KBM-7 (cell line): ENCODE measurements at regions not wholly inside any gene's neighbourhood (a gene's known extent, or its start where the extent isn't known, plus 50 kb on each side); places are given as distances from the start of the nearest gene placed in this dataset.

Source experiments
- DNase-seq: peaks from one replicate; pipeline ENCODE4 v3.0.0-alpha.2; 2015
- in situ Hi-C: fragments of 300-500 bp; cut with MboI; formaldehyde crosslinking; loops from 2 replicates; pipeline ENCODE4 v1.14.3; 2020; ENCODE audit warnings: low sequenced_read_pairs, low pct_unique_long_range_greater_than_20kb, mixed read lengths

DNA sequence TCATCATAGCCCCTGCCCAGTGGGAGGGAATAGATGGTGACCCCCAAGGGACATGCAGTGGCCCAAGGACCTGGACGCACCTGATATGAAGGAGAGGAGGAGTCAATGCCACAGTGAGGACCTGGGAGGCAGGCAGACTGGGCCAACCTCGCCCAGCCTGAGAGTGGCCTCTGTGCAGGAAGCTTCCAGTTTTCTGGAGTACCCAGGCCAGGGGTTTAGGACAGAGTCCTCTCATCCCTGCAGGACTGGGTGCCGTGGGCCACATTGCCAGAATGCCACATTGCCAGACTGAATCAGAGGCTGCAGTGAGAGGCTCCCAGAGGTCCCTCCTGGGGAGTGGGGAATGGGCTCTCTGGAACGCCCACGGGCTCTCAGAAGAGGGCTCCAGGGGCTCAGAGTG lies 82.9 kb upstream of the VSTM2B start:
- in situ Hi-C loops = no loop called here
- no peak for DNase-seq

DNA sequence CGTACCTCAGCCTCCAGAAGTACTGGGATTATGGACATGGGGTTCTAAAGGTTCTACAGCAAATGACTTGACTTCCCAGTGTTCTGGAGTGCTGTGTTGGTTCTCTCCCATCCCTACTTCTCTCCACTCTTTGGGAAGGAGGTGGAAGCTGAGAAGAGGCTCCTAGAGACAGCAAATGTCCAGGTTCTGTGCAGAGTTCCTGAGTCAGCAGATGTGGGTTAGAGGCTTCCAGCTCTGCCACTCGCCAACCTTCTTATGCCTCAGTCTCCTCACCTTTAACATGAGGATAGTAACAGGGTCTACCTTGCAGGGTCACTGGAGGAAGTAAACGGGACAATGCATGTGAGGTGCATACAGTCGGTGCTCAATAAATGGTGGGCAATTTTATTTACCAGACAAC lies 80.5 kb upstream of the VSTM2B start:
- in situ Hi-C loops = no loop called here
- DNase-seq = no peak

DNA sequence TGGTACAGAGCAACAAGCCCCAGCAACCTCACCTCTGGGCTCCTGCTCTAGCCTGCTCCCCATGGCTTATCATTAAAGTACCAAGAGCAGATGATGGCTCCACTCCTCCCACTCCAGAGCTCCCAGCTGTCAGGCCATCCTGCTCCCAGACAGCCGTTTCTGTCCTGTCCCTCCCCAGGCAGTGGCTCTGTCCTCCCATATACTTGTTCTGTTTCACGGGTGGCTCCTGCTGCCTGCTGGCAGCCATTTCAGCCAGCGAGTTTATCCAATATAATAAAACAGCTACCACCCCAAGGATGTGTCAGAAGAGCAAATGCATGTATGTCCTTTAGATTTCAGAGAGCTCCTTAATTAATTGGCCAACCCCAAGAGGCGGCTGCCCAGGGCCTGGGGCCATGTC lies 79.4 kb upstream of the VSTM2B start:
- DNase-seq = no peak
- in situ Hi-C loops = no loop called here

DNA sequence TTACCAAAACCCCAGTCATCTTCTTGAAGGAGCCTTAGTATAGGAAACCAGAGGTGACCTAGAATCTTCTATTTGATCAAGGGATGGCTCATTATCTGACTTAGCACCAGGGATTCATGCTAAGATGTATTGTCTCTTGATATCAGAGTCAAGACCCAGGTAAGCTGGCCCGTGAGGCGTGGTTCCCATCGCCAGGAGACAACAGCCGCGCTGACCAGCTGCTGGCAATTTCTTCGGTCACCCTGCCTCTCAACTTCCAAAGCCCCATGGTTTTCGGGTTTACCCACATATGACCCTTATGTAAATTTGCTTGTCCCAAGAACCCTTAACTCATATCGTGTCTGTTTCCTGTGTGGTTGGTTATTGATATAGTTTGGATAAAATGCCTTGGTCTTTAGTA lies 77.7 kb upstream of the VSTM2B start:
- DNase-seq = no peak
- in situ Hi-C loops = no loop called here

DNA sequence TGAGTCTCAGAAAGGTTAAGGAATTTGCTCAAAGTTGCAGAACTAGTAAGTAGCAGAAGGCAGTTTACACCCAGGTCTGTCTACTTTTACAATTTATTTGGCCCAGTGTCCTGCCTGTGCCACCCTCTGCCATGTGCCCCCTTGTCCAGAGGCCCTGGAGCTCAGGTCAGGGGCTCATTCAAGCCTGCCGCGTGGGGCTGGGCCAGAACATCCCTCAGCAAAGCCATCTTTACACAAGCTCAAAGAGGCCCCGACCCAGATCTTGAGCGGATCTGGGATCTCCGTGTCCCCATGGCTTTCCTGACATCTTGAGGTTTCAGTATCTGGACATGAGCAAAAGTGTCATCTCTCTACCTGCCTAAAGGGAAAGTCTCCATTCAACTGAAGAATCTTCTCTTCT lies 76.4 kb upstream of the VSTM2B start:
- in situ Hi-C loops = no loop called here
- no peak for DNase-seq

DNA sequence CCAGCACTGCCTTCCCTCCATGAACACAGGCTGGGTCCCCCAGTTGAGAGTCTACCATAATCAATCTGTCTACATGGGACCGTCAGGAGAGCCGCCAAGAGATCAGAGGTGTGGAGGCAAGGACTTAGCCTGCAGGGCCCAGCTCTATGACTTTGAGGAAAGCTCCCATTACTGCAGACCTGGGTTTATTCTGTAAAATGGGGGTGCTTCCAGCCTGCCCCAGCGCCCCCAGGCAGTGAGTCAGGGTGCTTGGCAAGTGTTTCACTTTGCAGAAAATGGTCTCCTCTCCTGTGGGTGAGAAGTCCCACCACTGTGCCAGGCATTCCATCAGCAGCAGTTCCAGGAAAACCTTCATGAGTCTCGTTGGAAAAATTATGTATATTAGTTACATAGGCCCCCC lies 75.5 kb upstream of the VSTM2B start:
- DNase-seq = no peak
- in situ Hi-C loops = no loop called here

DNA sequence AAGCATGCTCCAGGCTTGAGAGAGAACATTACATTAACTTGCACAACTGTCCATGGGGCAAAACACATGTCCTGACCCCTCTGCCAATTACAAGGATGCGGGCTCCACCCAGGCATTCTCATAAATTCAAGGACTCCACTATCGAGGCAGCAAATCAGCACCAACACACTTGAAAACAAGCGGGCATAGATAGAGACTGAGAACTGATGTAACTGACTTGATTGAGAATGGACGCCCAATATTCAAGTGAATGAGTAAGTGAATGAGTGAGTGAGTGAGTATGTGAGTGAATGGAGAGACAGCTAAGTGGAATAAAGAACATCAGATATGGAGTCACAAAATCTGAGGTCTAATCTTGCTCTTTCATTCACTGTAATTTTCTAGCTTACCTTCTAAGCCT lies 75.0 kb upstream of the VSTM2B start:
- no peak for DNase-seq
- in situ Hi-C loops = no loop called here

DNA sequence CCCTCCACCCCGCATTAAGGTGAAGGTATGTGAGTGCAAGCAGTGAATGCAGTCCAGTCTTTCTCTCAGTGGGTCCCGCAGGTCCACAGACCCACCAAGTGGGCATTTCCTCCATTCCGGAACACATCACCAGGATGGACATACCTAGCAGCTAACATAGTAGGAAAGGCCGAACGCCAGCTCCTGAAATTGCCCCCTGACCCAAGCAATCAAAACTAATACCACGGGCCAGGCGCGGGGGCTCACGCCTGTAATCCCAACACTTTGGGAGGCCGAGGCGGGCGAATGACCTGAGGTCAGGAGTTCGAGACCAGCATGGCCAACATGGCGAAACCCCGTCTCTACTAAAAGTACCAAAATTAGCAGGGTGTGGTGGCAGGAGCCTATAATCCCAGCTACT lies 71.7 kb upstream of the VSTM2B start:
- in situ Hi-C loops = no loop called here

DNA sequence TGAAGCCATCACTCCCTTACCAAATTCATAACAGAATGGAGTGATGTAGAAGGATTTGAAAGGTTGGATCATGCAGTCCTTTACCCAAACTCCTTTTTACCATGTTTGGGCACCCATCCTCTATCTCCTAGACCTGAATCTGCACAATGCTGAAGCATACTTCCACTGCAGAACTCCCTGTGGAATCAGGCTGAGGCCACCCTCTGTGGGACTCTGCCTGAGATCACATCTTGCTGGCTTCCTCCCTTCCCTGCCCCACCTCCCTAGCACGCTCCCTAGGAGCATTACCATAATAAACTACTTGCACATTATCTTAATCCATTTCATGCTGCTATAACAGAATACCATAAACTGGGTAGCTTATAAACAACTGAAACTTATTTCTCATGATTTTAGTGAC lies 68.4 kb upstream of the VSTM2B start:
- no peak for DNase-seq
- in situ Hi-C loops = no loop called here

More for the DNA sequence above, 71.7 kb upstream of the VSTM2B start:
- DNase-seq = no peak

DNA sequence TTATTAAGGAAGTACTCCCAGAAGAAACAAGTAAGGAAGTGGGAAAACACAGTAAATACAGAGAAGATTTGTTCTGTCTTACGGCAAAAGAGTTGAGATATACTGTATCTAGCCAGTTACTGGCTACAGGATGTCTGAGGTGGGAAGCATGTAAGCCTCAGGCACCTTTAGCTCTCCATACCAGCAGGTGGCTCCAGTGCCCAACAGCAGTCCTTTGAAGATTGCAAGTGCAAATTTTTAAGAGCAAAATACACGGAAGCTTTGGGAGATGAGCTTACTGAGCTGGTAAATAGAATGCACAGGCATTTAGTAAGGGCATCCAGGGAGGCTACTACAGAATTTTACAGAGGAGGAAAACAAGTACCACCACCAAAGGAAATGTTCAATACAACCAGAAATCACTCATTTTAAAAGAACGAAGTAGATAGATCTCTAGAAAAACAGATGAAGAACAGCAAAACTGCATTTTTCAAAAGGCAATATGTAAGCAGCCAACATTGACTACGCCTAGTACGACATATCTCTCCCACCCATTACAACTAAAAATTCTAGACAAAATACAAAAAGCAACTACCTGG lies 57.9 kb upstream of the VSTM2B start:
- DNase-seq = peak; percentile 35
- in situ Hi-C loops = no loop called here

DNA sequence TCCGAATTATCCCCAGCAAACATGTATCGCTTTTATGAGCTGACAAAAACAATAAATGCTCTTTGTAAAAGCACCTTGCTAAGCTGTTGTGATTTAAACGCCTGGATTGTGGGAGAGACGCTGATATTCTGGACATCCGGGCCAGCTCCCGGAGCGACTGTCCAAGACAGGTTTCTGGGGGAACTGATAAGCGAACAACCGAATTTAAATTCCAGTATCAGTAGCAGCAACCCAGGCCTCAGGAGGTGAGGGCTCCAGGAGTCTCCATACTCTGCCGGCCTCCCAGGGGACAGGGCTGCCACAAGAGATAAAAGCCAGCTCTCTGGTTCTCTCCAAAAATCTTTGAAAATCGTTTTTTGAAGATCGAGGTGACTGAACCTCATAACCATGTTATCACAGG lies 50.3 kb upstream of the VSTM2B start:
- in situ Hi-C loops = no loop called here
- no peak for DNase-seq
